Mucosa of descending colon (tissue), 3 donors: ENCODE measurements at regions not wholly inside any gene's neighbourhood (a gene's known extent, or its start where the extent isn't known, plus 50 kb on each side); places are given as distances from the start of the nearest gene placed in this dataset.

Experiments used
- ATAC-seq: fragments of 200-7000 bp; cut with Tn5 transposase; one replicate; pipeline ENCODE4 v1.9.1; 2020; ENCODE audit warnings: mild to moderate bottlenecking, moderate library complexity
- DNase-seq, 3 donors: peaks; one replicate each; pipeline ENCODE4 v3.0.0-alpha.2; 2020
- H3K36me3 ChIP-seq: fragments of 200-600 bp; one replicate; pipeline ENCODE4 v1.8.0; 2021; ENCODE audit warnings: low read depth, mild to moderate bottlenecking
- H3K4me1 ChIP-seq: fragments of 200-600 bp; one replicate; pipeline ENCODE4 v1.8.0; 2021; ENCODE audit warnings: low read depth, mild to moderate bottlenecking
- H3K4me3 ChIP-seq: fragments of 200-600 bp; one replicate; pipeline ENCODE4 v1.8.0; 2021; ENCODE audit warnings: mild to moderate bottlenecking
- H3K9me3 ChIP-seq: fragments of 200-600 bp; one replicate; pipeline ENCODE4 v1.8.0; 2021; ENCODE audit warnings: mild to moderate bottlenecking
- intact Hi-C, 2 donors: fragments of 100-400 bp; cut with DNase I in 1 of 2; cut with micrococcal nuclease in 1 of 2; formaldehyde crosslinking; loops; one replicate each; pipeline versions ENCODE4 v1.11.0 to v1.11.1; 2022; cut with DNase I, micrococcal nuclease
- TF ChIP-seq, protein P1 (sequence below): fragments of 200-600 bp; IDR thresholded peaks from one replicate; pipeline ENCODE4 v1.8.0; 2022; ENCODE audit warnings: antibody characterized with exemption, mild to moderate bottlenecking
- donor health status: DM: no; HTN: no; CAD: no; lungs with moderate emphysema.
- donor health status: DM: no; HTN: no; CAD: no.
- donor health status: DM: no; HTN: yes; CAD: no.

DNA sequence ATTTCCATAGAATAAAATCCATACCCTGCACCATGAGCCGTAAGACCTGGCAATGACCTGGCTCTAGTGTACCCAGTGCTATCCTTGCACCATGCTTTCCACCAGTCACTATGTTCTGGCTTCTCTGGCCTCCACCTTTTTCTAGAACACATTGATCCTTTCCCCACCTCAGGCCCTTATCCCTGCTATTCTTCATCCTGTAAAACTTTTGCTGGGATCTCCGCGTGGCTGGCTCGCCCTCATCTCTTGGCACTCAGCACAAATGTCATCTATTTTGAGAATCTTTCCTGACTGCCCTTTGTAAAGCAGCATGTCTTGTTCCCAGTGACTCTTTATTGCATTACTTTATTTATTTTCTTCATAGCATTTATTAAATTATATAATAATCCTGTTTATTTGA lies 169.8 kb upstream of the B3GALT2 start:
- H3K4me1 ChIP-seq: no peaks in the 10 kb centered on the region
- TF ChIP-seq, protein P1, sequence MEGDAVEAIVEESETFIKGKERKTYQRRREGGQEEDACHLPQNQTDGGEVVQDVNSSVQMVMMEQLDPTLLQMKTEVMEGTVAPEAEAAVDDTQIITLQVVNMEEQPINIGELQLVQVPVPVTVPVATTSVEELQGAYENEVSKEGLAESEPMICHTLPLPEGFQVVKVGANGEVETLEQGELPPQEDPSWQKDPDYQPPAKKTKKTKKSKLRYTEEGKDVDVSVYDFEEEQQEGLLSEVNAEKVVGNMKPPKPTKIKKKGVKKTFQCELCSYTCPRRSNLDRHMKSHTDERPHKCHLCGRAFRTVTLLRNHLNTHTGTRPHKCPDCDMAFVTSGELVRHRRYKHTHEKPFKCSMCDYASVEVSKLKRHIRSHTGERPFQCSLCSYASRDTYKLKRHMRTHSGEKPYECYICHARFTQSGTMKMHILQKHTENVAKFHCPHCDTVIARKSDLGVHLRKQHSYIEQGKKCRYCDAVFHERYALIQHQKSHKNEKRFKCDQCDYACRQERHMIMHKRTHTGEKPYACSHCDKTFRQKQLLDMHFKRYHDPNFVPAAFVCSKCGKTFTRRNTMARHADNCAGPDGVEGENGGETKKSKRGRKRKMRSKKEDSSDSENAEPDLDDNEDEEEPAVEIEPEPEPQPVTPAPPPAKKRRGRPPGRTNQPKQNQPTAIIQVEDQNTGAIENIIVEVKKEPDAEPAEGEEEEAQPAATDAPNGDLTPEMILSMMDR: no peak
- H3K4me3 ChIP-seq: no peak overlapping the region
- intact Hi-C loops: no loop called here
- no peak for ATAC-seq
- DNase-seq: no peak
- no peaks in the 10 kb centered on the region for H3K9me3 ChIP-seq
- H3K36me3 ChIP-seq: no peaks in the 10 kb centered on the region

DNA sequence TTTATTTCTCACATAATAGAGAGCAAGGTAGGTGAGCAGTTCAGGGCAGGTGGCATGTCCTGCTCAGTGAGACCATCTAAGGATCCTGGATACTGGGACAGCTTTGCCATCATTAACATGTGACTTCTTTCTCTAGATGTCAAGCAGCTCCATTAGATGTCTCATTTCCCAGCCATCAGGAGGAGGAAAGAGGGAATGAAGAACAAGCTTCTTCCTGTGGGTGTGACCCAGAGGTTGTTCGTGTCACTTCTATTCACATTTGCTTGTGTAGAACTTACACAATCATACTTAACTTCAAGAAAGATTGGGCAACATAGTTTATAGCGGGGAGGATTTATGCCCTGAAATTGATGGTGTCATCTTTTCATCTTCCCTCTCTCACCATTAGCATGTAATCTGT lies 169.2 kb upstream of the B3GALT2 start:
- intact Hi-C loops: no loop called here
- no peaks in the 10 kb centered on the region for H3K36me3 ChIP-seq
- H3K4me1 ChIP-seq: no peaks in the 10 kb centered on the region
- no peak overlapping the region for H3K4me3 ChIP-seq
- peak; percentile 81 for ATAC-seq
- TF ChIP-seq, protein P1: no peak
- no peaks in the 10 kb centered on the region for H3K9me3 ChIP-seq
- DNase-seq: peak in 1 of 3 donors; percentile 9

DNA sequence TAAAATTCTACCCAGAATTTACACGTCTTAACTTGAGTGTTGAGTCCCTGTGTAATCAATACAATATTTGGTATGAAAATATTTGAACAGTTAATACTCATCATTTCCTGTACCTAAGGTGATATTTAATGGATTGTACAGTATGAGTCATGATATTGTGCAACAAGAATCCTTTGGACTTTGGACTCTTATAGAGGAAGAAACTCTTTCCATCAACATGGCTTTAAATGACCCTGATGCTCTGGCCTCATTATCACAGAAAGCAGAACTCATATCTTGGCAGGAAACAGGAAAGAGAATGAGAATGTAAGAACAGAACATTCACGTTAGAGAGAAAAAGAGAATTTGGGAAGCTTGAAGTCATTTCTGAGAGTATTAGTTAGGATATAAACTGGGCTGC lies 168.8 kb upstream of the B3GALT2 start:
- peak in 1 of 3 donors; percentile 26 for DNase-seq
- TF ChIP-seq, protein P1: no peak
- no peaks in the 10 kb centered on the region for H3K36me3 ChIP-seq
- no peak overlapping the region for H3K4me3 ChIP-seq
- peak; percentile 98 for ATAC-seq
- H3K4me1 ChIP-seq: no peaks in the 10 kb centered on the region
- H3K9me3 ChIP-seq: no peaks in the 10 kb centered on the region
- intact Hi-C loops: no loop called here

DNA sequence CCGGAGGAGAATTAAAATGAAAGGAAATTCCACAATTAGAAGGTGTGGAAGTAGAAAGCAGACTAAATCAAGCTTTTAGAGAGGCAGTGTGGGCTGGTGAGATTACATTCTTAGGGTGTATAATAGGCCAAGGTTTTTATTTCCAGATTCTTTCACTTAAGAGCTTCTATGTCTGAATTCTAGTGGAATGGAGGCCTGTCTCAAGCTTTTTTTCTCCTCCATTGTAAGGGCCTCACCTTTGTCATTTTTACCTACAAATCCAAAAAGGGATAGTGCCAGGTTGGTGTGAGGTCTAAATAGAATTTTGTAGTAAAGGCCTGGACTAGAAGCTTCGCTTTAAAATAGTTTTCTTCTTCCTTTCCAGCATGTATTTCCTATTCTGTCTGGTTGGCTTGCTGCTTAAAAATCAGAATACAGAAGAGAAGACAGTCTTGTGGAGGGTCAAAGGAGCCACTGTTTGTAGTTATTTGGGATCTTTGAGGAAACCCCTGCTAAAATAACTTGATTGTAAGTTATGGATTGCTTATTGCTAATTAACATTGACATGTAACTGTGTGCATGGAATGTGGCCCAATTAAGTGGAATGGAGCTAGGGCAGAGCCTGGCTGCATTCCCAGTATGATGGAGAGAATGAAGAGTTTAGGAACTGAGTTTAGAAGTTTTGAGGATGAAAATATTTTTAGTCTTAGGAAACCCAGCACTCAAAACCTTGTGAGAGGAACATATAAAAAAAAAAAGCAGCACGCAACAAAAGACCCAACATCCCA lies 162.5 kb upstream of the B3GALT2 start:
- intact Hi-C loops: no loop called here
- no peak for DNase-seq
- H3K4me1 ChIP-seq: no peaks in the 10 kb centered on the region
- no peak overlapping the region for H3K4me3 ChIP-seq
- ATAC-seq: no peak
- H3K9me3 ChIP-seq: no peaks in the 10 kb centered on the region
- TF ChIP-seq, protein P1: no peak
- H3K36me3 ChIP-seq: no peaks in the 10 kb centered on the region

DNA sequence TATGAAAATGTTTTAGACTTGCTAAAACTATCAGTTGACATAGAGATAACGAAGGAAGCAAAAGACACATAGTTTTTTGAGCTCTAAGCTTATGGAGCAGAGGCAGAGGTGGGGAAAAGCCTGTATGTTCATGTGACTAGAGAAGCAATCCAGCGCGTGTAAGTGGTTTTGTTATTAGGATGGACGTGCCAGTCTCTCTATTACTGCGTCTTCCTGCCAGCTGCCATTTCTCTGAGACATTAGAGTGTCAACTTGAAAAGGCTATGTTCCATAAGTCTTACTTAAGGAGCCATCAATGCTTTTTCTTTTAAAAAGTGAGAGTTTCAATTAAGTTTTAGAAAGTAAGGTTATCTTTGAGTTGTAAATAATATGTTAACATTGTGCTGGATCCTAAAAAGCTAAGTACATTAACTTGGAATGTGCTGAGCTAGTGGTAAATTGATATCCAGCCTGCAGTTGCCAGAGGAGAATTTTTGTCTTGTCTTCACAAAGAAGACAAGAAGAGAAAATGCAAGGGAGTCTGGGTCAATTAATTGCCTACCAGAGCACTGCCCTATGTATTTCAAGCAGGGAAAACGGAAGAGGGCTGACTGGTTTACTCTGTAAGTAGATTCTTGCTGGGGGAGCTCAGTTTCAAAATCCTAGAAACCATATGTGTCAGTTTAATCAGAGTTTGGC lies 161.8 kb upstream of the B3GALT2 start:
- no peaks in the 10 kb centered on the region for H3K4me1 ChIP-seq
- no peak overlapping the region for H3K4me3 ChIP-seq
- no peaks in the 10 kb centered on the region for H3K9me3 ChIP-seq
- intact Hi-C loops: no loop called here
- no peaks in the 10 kb centered on the region for H3K36me3 ChIP-seq
- DNase-seq (no peak), ATAC-seq (no peak)
- TF ChIP-seq, protein P1: no peak
